LoVo (cell line): ENCODE measurements at regions not wholly inside any gene's neighbourhood (a gene's known extent, or its start where the extent isn't known, plus 50 kb on each side); places are given as distances from the start of the nearest gene placed in this dataset.
A peak's percentile ranks its signal among the peaks of the same experiment; 100 is the strongest.

Experiments
- DNase-seq: peaks from one replicate; pipeline ENCODE4 v3.0.0-alpha.2; 2016; ENCODE audit warnings: low spot score

DNA sequence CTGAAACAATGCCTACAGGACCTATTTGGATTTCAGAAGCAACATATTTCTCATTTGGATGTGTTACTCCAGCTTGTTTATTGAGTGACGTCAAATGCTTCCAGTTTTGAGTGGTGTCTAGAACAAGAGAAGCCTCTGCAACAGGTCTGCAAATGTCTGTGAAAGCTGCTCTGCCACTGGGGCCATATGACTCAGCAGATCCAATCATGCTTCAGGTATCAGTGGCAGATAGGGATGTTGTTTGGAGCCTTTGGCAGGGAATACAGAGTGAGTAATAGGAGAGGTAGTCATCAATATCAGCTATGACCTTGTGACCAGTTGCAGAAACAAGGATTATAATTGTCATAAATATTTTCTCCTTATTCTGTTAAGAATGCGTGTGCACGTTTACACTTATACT lies 141.1 kb upstream of the ZXDA start:
- DNase-seq = no peak

DNA sequence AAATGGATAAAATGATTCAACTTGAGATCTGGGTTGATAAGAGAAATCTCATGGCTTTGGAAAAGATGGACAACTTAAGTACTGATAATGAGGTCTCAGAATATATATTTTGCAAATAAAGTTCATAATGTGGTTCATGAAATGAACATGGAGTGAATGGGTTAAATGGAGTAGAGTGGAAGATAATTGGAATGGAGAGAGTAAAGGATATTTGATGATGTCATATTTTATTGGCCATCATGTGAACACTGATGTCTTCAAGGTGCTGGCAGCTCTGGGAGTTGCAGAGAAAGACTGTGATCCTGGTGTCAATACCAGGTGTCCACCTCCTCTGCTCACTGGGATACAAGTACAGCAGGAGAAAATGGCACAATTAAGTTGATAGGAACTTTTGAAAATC lies 133.9 kb upstream of the ZXDA start:
- no peak for DNase-seq

DNA sequence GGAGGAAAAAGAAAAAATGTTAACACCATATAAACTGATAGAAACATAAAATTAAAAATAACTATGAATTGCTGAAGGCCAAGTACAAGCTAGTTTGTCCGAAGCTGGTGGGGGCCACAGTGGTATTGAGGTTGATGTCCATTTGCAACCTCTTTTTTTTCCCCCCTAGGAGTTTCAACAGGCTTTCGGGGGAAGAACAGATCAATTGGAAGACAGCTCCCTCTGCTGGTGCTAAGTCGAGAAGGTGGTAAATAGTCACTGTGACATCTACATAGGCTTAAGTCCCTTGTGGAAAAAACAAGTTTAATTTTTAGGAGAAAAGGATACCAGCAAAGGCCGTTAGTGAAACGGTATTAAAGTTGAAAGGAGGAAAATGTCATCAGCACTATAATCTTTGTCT lies 115.7 kb upstream of the ZXDA start:
- peak; percentile 6 for DNase-seq

DNA sequence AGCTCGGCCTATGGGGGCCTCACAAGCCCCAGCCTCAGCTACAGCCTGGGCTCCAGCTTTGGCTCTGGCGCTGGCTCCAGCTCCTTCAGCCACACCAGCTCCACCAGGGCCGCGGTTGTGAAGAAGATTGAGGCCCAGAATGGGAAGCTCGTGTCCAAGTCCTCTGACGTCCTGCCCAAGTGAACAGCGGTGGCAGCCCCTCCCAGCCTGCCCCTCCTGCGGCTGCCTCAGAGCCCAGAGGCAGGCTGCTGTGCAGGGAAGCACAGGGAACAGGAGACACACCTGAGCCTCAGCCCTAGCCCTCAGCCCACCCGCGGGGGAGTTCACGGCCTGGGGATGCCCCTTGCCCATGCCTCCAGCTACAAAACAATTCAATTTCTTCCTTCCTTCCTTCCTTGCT lies 75.7 kb upstream of the ZXDA start:
- DNase-seq = no peak

DNA sequence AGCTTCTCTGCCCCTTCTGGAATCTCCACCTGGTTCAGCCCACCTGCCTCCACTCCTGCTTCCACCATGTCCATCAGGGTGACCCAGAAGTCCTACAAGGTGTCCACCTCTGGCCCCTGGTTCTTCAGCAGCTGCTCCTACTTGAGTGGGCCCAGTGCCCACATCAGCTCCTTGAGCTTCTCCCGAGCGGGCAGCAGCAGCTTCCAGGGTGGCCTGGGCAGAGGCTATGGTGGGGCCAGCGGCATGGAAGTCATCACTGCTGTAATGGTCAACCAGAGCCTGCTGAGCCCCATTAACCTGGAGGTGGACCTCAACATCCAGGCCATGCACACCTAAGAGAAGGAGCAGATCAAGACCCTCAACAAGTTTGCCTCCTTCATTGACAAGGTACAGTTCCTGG lies 74.4 kb upstream of the ZXDA start:
- no peak for DNase-seq

DNA sequence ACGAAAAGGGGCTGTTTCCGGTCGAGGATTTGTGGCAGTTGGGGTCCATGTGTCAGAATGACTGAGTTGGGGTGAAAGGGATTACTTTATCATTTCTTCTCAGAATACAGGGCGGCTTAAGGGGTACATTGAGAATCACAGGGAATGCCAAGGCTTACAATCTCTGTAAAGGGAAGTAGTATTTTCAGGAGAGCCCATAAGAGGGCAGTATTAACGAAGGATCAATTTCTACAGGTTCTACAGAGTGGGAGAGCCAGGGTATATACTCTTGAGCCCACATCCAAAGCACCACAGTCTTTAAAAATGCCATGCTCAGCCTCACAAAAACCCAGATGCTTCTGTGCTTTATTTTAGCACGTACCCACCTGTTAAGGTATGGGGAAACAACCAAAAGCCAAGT lies 67.7 kb upstream of the ZXDA start:
- no peak for DNase-seq

DNA sequence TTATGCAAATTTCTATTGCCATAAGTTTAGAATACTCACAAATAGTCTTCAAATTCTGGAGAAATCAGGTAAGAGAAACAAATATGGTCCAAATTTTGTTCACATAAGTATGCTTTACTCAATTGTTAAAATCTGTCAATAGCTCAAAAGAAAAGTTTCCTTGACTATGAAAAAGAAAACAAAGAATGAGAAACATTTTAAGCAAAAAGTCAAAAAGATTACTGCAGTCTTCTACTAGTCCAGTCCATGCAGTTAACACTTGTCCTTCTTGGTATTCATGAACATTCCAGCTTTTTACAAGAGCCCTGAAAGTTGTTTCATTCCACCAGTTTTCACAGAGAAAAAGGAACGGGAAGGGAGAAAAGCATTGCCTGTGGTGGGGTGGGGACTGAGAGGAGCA lies 54.7 kb upstream of the ZXDA start:
- DNase-seq = no peak
